Endodermal cell (in vitro differentiated cells): ENCODE measurements at regions not wholly inside any gene's neighbourhood (a gene's known extent, or its start where the extent isn't known, plus 50 kb on each side); places are given as distances from the start of the nearest gene placed in this dataset.

Experiments
- DNase-seq: peaks from one replicate; pipeline ENCODE4 v3.0.0-alpha.2; 2017
- H3K27ac ChIP-seq: 2 replicates; pipeline ENCODE4 v1.5.1; 2013; ENCODE audit warnings: mild to moderate bottlenecking, low read depth, low read length, moderate library complexity
- H3K27me3 ChIP-seq: 2 replicates; pipeline ENCODE4 v1.6.1; 2013; ENCODE audit warnings: mild to moderate bottlenecking, low read length, moderate library complexity; ENCODE audit not compliant: insufficient read depth, control insufficient read depth, poor library complexity, severe bottlenecking
- H3K36me3 ChIP-seq: 2 replicates; pipeline ENCODE4 v1.7.0; 2013; ENCODE audit warnings: mild to moderate bottlenecking, low read length, moderate library complexity; ENCODE audit not compliant: control insufficient read depth, insufficient read depth
- H3K4me1 ChIP-seq: one replicate; pipeline ENCODE4 v1.7.0; 2013; ENCODE audit warnings: low read length; ENCODE audit not compliant: control insufficient read depth, insufficient read depth
- H3K4me3 ChIP-seq: 2 replicates; pipeline ENCODE4 v1.5.1; 2013; ENCODE audit warnings: mild to moderate bottlenecking, low read length, moderate library complexity
- H3K9ac ChIP-seq: 2 replicates; pipeline ENCODE4 v1.6.1; 2013; ENCODE audit warnings: mild to moderate bottlenecking, low read length, moderate library complexity; ENCODE audit not compliant: poor library complexity, severe bottlenecking; ENCODE audit errors: extremely low read depth
- H3K9me3 ChIP-seq: 2 replicates; pipeline ENCODE4 v1.6.1; 2013; ENCODE audit warnings: mild to moderate bottlenecking, low read length, moderate library complexity; ENCODE audit not compliant: control insufficient read depth
- H3K27ac Mint-ChIP-seq: 2 replicates; pipeline ENCODE4 v1.8.0; 2020; ENCODE audit warnings: mixed read lengths
- H3K27me3 Mint-ChIP-seq: 2 replicates; pipeline ENCODE4 v1.8.0; 2021; ENCODE audit warnings: mild to moderate bottlenecking, mixed read lengths; ENCODE audit not compliant: insufficient read depth
- H3K36me3 Mint-ChIP-seq: 2 replicates; pipeline ENCODE4 v1.8.0; 2020; ENCODE audit warnings: low read depth, mixed read lengths
- H3K4me1 Mint-ChIP-seq: 2 replicates; pipeline ENCODE4 v1.8.0; 2020; ENCODE audit warnings: mixed read lengths
- H3K4me3 Mint-ChIP-seq: 2 replicates; pipeline ENCODE4 v1.8.0; 2020; ENCODE audit warnings: mild to moderate bottlenecking, moderate library complexity, mixed read lengths
- H3K9me3 Mint-ChIP-seq: 2 replicates; pipeline ENCODE4 v1.8.0; 2020; ENCODE audit warnings: mild to moderate bottlenecking, mixed read lengths
- CTCF ChIP-seq: fragments of 200-600 bp; sonication (generic); conservative IDR thresholded peaks from 2 replicates; pipeline ENCODE4 v1.5.0; 2021; ENCODE audit warnings: antibody characterized with exemption, mild to moderate bottlenecking
- WGBS, 2 experiments: methylation state at CpG; one replicate each; pipeline versions ENCODE4 v1.1.5 to v1.1.7; 2013; ENCODE audit warnings: missing lambda C conversion rate in 2 of 2, mixed read lengths in 1 of 2; ENCODE audit not compliant: insufficient coverage in 1 of 2, insufficient read length in 1 of 2; 5-methylcytosine and 5-hydroxymethylcytosine counted together

- Histone ChIP-seq H3K4me3 (no peak overlapping the region), H3K9ac (no peak overlapping the region), H3K36me3 (no peaks in the 10 kb centered on the region), H3K9me3 (no peaks in the 10 kb centered on the region), H3K27me3 (no peaks in the 10 kb centered on the region), H3K27ac (no peak overlapping the region), H3K4me1 (no peaks in the 10 kb centered on the region)
- Mint-ChIP-seq H3K4me1 (peaks cover 8% of the 10 kb centered on the region), H3K27me3 (no peaks in the 10 kb centered on the region), H3K27ac (no peak overlapping the region), H3K4me3 (no peak overlapping the region), H3K9me3 (no peaks in the 10 kb centered on the region), H3K36me3 (no peaks in the 10 kb centered on the region)
- no peak for TF ChIP-seq CTCF
- DNase-seq, result no peak
- WGBS, 2 experiments, result 89% methylated on average over 1 of the region's 1 CpG; no CpG with 5 or more reads in 1 of the 2 experiments
Observed at GRCh38 chr2:14297906-14298305, 334.6 kb upstream of the LRATD1 start.

- Mint-ChIP-seq H3K36me3 (no peaks in the 10 kb centered on the region), H3K9me3 (no peaks in the 10 kb centered on the region), H3K27me3 (no peaks in the 10 kb centered on the region), H3K4me3 (no peak overlapping the region), H3K27ac (no peak overlapping the region), H3K4me1 (peaks cover 4% of the 10 kb centered on the region)
- Histone ChIP-seq H3K27ac (no peak overlapping the region), H3K9me3 (no peaks in the 10 kb centered on the region), H3K9ac (no peak overlapping the region), H3K36me3 (no peaks in the 10 kb centered on the region), H3K27me3 (no peaks in the 10 kb centered on the region), H3K4me3 (no peak overlapping the region), H3K4me1 (no peaks in the 10 kb centered on the region)
- peak; percentile 63 for DNase-seq
- TF ChIP-seq CTCF, result no peak
- WGBS, 2 experiments, result 76 to 98% methylated on average over 2 of the region's 2 CpGs
Observed at GRCh38 chr2:14301331-14301730, 331.2 kb upstream of the LRATD1 start.

- WGBS, 2 experiments, result 97% methylated on average over 2 of the region's 3 CpGs; no CpG with 5 or more reads in 1 of the 2 experiments
- no peak overlapping the region for H3K9ac ChIP-seq
- no peaks in the 10 kb centered on the region for H3K9me3 Mint-ChIP-seq
- no peaks in the 10 kb centered on the region for H3K36me3 ChIP-seq
- no peak for TF ChIP-seq CTCF
- no peaks in the 10 kb centered on the region for H3K27me3 Mint-ChIP-seq
- H3K27ac Mint-ChIP-seq, result no peak overlapping the region
- no peaks in the 10 kb centered on the region for H3K27me3 ChIP-seq
- no peak overlapping the region for H3K4me3 Mint-ChIP-seq
- H3K4me1 Mint-ChIP-seq, result peaks cover 4% of the 10 kb centered on the region
- H3K36me3 Mint-ChIP-seq, result no peaks in the 10 kb centered on the region
- no peak overlapping the region for H3K27ac ChIP-seq
- no peak for DNase-seq
- H3K9me3 ChIP-seq, result no peaks in the 10 kb centered on the region
- no peaks in the 10 kb centered on the region for H3K4me1 ChIP-seq
- no peak overlapping the region for H3K4me3 ChIP-seq
Observed at GRCh38 chr2:14303366-14304115, 329.0 kb upstream of the LRATD1 start.
